Renal cortex interstitium (tissue), 11 donors: ENCODE measurements at regions not wholly inside any gene's neighbourhood (a gene's known extent, or its start where the extent isn't known, plus 50 kb on each side); places are given as distances from the start of the nearest gene placed in this dataset.
"Not testable (repeated sequence)": the region's sequence is repeated elsewhere in the genome, so short reads cannot be mapped to it uniquely, and the experiment has no call there.

ENCODE experiments used
- DNase-seq, 11 donors: peaks; one replicate each; pipeline ENCODE4 v3.0.0-alpha.2; 2013; ENCODE audit warnings: low read depth in 9 of 11, low spot score in 4 of 11; ENCODE audit errors: extremely low read depth in 1 of 11

- not testable (repeated sequence) for DNase-seq
Observed at GRCh38 chr3:72027728-72028127, 242.8 kb upstream of the PROK2 start.

- no peak for DNase-seq
Observed at GRCh38 chr3:72022027-72022426, 237.1 kb upstream of the PROK2 start.

GRCh38 chr3:72021531-72021930 lies 236.6 kb upstream of the PROK2 start:
- no peak for DNase-seq

- no peak for DNase-seq
Observed at GRCh38 chr3:72018343-72018984, 233.5 kb upstream of the PROK2 start.

DNA sequence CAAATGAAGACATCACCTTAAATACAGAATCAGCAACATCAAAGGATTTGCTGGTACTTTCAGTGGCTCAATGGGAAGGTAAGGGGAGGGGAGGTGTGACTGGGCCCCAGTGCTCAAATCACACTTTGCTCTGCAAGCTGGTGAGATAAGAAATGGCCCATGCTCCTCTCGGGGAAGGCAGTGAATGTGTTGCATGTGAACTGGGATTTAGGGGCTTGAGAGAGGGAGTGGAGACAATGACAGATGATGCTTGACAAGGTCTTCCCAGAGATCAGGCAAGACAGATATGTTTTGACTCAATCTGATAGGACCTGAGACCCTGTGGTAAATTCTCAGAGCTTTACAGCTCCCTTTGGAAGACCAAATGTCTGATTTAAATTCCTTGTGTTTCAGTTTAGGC lies 233.0 kb upstream of the PROK2 start:
- DNase-seq = peak in 1 of 11 donors; percentile 18

DNA sequence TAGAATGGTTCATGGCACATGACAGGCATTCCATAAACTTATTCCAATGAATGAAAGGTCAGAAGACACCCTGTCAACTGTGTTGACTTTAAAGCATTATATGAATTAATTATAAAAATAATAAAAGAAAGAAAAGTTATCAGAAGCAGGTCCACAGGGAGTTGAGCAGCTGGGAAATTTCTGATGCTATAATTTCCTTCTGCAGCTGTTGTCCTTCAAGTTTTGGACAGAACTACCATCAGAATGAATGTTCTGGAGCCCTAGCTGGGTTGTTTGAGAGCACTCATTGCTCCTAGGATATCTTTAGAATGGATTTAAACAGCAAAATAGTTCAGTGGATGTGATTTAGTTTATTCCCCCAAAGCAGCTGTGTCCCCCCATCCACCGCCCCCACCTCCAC lies 232.4 kb upstream of the PROK2 start:
- DNase-seq = peak in 1 of 11 donors; percentile 46

- no peak for DNase-seq
Observed at GRCh38 chr3:72015463-72015862, 230.5 kb upstream of the PROK2 start.

- no peak for DNase-seq
Observed at GRCh38 chr3:72013084-72013483, 228.1 kb upstream of the PROK2 start.

GRCh38 chr3:72012363-72012762 lies 227.4 kb upstream of the PROK2 start:
- no peak for DNase-seq

DNA sequence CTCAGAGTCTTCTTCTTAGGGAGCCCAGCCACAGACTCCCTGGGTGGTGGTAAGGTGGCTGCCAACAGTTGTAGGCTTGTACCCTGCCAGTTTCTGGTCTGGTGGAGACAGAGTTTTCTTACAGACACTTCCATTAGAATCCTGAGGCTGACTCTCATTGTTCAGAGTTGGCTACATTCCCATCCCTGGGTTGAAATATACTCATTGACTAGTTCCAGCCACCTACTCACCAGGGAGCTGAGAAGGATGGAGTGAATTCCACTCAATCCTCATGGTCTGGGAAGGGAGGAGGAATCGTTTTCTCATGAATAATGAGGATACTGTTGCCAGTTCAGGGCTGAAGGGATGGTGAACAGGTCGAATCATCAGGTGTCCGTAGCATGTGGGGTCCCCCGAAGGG lies 226.5 kb upstream of the PROK2 start:
- DNase-seq = no peak

- no peak for DNase-seq
Observed at GRCh38 chr3:72009851-72010443, 225.0 kb upstream of the PROK2 start.

DNA sequence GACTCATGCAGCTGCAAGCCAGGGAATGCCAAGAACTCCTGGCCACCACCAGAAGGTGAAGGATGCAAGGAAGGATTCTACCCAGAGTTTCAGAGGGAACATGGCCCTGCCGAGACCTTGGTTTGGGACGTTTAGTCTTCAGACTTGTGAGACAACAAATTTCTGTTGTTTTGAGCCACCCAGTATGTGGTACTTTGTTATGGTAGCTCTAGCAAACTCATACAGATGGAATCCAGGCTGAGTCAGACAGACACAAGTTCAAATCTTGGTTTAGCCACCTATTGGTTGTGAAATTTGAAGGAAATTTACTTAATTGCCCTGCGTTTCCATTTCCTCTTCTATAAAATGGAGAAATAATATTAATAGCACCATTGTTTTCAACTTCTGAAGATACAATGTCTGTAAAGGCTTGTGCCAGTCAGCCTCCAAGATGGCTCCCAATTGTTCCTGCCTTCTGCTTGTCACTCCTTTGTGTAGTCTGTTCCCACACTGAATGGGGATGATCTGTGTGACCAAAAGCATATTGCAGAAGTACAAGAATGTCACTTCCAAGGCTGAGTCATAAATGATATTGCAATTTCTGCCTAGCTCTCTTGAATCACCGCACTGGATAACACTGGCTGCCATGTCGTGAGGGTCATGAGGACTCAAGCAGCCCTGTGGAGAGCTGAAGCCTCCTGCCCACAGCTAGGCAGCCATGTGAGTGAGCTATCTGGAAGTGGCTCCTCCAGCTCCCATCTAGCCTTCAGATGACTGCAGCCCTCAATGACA lies 223.5 kb upstream of the PROK2 start:
- DNase-seq = no peak

DNA sequence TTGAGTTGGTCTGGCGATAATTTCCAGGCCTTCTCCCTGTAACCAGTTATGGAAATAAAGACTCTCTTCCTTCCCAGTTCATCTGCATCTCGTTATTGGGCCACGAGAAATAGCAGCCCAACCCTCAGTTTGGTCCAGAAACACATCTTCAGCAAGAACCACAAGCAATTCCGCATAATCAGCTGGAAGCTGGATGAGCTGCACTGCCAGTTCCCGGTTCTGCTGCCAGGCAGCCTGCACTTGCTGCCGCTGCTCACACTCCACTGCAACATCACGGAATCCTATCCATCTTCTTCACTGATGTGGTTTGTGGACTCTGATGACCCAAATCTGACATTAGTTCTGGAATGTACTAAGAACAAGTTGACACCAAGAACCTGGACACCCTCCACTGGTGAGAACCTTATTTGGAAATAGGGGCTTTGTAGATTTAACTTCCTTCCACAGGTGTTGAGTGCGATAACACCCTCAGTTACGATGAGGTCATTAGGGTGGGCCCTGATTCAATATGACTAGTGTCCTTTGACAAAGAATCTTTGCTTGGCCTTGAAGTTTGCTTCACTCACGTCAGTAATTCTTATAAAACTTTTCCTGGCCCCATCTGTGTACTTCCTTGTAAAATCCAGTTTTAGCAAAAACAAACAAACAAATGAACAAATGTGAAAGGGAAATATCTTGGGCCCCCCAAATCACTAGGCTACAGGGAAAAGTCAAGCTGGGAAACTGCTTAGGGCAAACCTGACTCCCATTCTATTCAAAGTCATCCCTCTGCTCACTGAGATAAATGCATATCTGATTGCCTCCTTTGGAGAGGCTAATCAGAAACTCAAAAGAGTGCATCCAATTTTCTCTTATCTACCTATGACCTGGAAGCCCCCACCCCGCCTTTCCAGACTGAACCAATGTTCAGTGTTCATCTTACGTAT lies 221.9 kb upstream of the PROK2 start:
- no peak for DNase-seq

DNA sequence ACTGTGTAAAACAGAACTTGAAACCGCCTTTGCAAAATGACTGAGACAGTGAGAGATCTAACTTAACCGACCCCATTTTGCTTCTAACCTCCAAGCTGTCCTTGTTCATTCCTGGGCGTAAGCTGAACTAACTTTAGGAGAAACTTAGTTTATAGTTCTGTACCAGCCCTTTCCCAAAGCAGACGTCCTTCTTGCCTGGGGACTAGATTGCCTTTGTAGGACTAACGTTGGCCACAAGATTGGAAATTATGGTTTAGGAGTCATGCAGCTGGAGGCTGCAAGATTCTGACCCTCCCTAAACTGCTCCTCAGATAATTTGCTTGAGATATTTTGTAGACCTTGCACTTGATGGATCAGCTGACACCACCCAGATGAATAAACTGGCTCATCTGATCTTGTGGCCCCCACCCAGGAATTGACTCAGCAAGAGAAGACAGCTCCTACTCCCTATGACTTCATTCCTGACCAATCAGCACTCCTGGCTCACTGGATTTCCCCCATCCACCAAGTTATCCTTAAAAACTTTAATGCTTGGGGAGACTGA lies 219.9 kb upstream of the PROK2 start:
- DNase-seq = no peak

DNA sequence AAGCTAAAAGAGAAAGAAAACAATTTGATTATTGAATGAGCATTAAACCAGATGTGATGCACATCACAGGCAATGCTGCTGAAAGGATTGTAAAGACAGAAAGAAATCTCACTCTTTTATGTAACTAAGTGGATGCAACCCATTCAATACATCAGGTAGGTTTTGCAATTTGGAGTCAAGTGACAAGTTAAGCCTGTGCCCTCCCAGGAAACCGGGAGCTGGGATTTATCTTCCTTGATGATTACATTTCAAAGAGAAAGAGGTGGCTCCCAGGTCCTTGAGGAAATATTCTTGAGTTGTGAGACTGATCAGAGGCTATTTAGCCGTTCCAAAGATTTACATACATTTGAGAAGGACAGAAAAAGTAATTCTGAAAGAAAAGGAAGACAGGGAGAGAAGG lies 219.0 kb upstream of the PROK2 start:
- DNase-seq = no peak

DNA sequence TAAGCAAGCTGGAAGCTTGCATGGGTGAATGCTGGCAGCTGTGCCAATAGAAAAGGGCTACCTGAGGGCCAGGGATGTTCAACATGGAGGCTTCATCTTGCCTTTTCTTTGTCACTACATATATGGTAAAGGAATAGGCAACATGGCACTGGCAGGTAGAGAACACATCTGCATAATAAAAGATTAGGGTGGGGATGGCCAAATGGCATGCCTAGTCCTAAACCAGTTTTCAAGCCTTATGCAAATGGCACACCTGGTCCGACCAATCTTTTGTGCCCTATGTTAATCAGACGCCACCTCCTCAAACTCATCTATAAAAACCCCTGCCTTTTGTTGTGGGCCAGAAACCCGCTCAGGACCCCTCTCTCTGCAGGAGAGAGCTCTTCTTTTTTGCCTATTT lies 216.8 kb upstream of the PROK2 start:
- no peak for DNase-seq

DNA sequence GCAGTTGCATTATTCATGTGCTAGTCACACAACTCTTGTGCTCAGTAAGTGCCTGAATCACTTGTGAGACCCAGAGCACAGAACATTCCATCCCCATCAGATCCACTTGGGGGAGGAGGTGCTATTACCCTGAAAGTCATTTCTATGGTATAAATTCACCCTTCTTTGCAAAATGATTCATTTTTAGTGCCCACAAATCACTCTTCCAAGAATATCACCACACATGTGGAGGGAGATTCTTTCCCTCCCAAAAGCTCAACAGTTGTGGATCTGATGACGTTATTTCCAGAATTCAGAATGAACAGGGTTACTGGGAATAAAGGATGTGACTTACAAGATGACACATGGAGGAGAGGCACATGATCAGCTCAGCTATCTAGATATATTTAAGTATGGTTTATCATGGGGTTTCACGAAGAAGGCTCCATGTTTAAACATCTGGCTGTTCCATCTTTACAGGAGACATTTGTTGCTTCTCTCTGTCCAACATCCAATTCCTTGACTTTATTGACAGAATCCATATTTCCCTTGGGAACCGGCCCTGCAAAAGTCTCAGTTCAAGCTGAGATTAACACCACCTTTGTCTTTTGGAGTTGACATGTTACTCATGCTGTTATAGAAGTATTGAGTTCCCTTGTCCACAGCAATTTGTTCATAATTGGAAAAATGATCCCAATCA lies 214.2 kb upstream of the PROK2 start:
- no peak for DNase-seq

DNA sequence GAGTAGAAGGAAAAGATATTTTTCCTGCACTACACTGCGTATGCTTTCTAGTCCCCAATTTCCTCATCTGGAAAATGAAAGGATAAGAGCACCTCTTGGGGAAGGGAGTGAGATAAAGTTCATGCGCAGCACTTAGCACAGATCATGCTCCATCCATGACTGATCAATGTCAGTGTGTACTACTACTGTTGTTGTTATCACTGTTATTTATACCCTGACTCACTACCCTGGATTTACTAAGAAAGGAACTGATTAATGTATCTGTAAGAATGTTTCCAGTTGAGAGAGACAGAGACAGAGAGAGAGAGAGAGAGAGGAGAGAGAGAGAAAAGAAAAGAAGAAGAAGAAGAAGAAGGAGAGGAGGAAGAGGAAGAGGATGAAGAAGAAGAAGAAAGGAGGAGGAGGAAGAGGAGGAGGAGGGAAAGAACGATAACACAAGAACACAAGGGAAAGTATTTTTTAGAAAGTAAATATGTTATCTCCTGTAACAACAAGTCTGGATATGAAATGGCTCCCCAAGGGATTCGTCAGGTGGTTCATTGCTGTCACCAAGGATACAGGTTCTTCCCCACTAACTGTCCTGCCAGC lies 212.2 kb upstream of the PROK2 start:
- DNase-seq = no peak
